Activated naive CD4-positive, alpha-beta T cell treated with Interleukin-2 at 50 U/mL for 16 hours (primary cell): ENCODE measurements at regions not wholly inside any gene's neighbourhood (a gene's known extent, or its start where the extent isn't known, plus 50 kb on each side); places are given as distances from the start of the nearest gene placed in this dataset.

Experiments used
- DNase-seq: peaks from one replicate; pipeline ENCODE4 v3.0.0-alpha.2; 2020

DNA sequence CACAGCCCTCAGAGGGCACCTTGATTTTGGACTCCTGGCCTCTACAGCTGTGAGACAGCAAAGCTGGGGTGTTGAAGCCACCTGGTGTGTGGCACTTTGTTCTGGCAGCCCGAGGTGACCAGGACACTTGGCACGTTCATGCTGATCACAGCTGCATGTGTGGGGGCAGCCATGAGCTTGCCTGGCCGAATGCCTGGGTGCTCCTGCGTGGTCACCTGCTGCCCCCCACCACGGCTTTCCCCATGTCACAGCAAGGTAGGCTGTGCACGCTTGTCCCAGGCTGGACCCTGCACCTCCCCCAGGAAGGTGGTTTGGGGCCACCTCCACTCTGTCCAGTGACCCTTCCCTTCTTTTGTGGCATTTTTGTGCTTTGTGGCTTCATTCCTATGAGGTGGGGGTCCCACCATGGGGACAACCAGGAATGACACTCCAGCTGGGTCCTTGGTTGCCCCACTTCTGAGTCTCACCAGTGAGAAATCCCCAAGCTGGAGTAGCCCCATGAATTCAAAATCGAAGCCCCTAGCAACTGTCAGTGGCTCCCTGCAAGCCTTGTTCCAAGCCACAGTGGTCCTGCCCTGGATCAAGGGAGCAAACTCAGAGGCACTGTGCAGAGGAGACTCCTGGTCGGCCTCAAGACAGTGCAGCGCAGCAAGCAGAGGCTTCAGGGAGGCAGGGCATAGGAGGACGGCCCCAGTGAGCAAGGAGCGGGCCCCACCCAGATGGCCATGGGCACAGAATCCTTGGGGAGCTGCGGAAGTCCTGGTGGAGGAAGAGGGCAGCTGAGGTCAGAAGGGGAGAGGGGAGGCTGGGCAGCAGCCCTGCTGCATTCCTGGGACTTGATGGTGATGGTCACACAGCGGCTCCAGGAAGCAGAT is 121.4 kb upstream of the HS6ST1 start:
- no peak for DNase-seq

DNA sequence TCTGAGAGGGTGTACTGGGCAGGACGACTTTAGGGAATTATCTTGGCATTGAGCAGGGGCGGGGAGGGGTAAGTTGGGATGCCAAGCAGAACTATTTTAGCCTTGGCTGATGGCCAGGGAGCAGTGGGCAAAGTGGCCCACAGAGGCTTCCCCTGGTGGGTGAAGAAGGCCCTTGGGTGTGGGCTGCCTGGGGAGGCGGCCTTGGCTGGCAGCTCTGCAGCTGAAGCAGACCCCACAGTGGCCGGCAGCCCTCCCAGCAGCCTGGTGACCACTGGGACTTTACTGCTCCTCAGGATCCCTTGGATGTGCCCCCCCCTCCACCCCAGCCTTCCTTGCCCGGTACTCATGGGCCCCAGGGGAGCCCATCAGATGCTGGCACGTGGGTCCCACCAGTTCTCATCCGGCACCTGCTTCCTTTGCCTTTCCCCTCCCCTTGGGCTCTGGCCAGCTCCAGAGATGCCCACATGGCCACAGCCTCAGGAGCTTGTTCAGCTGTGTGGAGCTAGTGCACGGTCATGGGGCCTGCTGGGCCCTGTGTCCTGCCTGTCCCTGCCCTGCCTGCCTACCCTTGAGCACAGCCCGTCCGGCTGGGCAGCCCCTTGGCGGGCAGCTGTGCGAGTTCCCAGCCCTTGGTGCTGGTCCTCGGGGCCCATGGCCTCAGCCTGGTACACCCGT is 122.1 kb upstream of the HS6ST1 start:
- no peak for DNase-seq

DNA sequence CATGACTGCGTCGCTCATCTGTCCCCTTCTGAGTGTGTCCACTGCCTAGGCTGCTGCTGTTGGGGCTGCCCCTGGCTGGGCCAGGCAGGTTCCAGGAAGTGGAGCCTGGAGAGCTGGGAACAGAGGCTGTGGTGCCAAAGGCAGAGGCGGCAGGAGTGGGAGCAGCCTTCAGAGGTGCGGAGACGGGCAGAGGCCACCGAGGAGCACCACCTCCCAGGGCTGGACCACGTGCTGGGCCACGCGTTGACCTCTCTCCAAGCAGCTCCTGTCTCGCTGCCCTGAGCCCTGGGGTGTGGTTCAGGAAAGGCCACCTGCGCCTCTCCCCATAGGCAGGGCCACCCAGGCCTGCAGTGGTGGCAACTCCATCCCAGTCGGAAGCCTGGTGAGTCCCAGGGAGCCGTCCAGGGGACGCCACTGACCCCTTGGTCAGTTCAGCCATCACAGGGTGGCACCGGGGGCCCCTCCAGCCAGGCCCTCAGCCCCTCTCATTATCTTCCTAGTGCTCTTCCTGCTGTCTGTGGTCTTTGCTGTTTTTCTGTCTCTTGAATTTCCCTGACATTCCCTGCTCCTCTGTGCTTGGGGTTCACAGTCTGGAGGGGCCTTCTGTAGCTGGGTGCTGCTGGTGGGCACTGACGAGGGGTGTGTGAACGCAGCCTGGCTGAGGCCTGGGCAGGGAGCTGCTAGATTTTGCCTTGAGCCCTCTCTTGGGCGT is 122.8 kb upstream of the HS6ST1 start:
- DNase-seq, result no peak

DNA sequence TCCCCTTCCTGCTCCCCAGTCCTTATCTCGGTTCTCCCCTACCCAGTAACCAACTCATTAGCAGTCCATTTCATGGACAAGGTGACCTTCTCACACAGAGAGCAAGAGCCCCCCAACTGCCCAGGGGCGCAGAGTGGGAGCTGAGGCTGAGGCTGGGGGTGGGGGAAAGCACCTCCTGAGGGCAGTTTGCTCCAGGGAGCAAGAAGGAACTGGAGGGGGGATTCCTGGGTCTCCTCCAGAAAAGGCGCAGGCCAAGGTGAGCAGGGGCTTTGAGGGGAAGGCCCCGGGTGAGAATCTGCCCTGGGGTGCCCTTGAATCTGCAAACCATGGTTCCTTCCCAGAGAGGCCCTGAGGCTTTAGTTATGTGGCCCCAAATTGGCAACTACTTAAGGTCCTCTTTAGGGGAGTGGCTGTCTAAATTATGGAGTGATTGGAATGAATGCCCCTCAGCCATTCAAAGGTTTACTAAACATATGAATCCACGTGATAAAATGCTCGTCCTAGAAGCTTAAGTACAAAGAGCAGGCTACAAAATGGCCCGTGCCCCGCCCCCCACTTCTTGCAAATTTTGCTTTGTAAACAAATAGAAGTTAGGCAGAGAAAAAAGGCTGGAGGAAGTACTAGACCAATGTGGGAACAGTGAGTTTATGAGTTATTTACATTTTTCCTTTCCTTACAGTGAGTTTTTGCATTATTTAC is 123.5 kb upstream of the HS6ST1 start:
- DNase-seq, result no peak

DNA sequence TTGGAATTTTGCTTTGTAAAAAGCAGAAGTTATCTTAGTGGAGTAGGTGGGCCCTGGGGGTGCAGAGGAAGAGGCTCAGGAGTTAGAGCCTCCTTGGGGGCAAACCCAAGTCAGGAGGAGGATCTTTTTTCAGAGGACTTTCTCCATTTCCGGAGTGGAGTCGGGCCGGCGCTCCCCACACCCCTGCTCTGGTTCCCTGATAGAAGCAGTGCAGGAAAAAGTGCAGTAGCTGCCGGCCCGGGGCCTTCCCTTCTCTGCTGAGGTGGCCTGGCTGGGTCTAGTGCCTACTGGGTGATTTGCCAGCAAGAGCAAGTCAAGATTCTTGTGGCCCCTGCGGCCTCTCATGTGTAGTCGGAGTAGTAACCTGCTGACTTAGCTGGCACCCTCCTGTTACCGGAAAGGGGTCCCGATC is 124.2 kb upstream of the HS6ST1 start:
- no peak for DNase-seq

DNA sequence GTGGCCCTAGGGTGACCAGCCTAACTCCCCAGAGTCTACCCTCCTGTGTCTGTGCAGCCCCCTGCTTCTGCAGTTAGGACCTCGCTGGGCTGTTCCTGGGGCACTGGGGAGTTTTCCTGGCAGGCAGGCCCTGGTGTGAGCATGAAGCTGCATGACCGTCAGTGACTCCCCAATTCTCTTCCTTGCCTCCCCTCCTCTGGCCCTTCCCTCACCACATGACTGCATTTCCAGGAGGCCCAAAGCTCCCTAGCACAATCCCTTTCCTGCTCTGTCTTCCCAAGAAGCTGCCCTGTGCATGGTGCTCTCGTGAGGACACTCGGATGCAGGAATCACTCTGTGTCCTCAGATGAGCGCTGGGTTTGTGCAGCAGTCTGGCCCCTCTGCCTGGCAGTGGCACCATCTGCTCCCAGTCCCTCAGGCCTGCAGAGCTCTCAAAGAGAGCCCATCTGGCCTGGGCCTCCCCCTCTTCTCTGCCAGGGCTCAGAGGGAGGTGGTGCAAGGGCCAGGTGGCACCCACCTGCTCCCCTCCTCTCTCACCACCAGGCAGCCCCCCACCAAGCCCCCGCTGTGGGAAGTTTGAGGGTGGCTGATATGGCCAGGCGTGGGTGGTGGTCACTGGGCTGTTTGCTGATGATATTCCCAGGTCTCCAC is 125.6 kb upstream of the HS6ST1 start:
- no peak for DNase-seq

DNA sequence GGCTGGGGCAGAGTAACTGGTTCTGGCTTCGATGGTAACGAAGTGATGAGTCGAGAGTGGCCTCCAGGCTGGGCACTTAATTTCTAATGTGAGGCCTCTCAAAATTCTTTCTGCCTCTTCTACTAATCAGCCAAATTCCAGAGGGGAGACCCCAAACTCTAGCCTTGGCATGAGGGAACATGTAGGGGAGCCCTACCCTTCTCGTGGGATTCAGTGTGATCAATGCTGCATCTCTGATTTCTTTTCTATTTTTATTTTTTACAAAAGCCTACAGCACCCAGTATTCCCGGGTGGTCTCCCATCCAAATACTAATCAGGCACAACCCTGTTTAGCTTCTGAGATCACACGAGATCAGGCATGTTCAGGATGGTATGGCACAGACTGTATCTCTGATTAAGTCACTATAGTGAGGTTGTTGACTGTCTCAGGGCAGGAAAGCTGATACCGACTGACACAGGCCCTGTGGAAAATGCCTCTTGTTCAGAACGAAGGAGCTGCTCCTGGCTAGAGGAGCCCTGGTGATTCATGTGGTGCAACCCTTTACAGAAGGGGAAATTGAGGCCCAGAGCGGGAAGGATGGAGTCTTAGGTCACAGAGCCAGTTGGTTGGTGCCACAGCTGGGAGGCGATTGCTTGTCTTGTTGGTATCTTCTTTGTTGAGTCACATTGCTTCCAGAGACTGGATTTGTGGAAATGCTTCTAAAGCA is 126.3 kb upstream of the HS6ST1 start:
- no peak for DNase-seq

DNA sequence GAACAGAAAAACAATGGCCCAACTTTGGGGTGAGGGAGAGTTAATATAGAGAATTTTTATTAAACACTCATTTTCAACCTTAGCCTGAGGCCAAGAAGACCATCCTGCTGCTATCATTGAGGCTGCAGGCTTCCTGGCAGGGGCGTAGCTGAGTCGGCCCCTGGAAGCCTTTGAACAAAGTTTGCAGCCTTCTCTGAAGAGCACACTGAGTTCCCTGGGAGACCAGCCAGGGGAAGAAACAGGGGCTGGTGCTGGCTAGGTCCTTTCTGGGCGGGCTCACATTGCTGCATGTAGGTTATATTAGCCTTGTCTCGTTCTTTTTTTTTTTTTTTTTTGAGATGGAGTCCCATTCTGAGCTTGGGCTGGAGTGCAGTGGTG is 126.8 kb upstream of the HS6ST1 start:
- no peak for DNase-seq

DNA sequence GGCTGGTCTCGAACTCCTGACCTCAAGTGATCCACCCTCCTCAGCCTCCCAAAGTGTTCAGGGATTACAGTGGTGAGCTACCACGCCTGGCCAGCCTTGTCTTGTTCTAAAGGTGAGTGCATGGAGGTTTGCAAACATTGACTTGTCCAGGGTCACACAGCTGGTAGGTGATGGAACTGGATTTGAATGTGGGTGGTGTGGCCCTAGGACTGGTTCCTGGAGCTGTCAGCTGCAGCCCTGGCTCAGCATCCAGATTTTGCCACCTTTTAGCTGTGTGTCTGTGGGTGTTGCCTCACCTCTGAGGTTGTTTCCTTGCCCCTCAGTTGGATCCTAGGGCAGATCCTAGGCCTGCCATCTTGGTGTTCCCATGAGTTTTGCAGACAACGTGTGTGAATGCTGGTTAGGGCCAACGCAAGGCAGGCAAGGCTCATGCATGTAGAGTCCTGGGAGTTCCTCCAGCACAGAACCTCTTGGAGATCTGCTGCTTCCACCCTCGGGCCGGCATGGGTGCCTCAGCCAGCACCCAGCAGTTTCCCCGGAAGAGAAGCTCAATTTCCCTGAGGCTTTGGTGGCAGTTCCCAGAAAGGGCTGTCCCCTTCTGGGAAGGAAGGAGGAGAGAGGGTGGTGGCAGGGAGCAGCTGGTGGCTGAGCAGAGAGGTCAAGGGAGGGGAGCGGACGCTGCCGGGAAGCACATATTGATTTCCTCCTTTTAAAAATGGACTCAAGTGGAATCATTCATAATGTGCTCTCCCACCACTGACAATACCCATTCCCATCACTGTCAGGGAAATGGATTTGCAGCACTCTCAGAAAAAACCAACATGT is 127.6 kb upstream of the HS6ST1 start:
- no peak for DNase-seq

DNA sequence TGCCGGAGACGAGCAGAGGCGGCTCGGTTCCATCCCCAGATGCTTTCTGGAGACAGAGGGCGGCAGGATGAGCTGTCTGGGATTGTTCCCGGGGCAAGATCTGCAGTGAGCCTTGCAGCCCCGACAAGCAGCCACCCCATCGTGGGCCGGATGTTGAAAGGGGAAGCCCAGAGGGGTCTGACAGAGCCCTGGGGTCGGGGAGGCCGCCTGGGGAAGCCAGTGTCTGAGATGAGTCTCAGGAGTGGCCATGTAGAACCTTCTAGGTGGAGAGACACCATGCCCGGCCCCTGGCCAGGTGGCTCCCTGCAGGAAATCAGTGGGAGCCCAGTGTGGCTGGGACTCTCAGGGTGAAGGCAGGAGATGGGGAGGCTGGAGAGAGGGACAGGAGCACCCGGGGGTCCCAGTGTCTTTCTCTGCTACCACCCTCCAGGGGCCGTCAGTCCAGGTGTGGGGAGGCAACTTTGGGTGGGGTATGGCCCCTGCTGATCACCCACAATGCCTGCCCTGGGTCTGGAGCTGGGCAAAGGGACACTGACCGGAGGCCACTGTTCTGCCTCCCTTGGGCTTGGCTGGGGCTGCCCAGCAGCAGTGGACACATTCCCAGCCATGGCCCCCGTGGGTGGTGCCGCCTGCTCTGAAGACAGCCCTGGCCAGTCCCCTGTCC is 128.3 kb upstream of the HS6ST1 start:
- no peak for DNase-seq

DNA sequence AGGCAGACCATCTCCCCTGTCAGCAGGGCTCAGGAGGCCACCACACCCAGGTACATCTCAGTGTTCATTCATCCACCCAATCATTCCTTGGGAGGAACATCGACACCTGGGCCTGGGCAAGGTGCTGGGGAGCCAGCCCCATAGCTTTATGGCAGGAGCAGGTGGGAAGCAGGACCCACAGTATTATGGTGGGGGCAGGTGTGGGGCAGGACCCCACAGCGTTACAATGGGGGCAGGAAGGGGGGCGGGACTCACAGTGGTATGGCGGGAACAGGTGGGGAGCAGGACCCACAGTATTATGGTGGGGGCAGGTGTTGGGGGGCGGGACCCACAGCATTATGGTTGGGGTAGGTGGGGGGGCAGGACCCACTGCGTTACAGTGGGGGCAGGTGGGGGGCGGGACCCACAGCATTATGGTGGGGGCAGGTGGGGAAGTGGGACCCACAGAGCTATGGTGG is 128.9 kb upstream of the HS6ST1 start:
- no peak for DNase-seq

DNA sequence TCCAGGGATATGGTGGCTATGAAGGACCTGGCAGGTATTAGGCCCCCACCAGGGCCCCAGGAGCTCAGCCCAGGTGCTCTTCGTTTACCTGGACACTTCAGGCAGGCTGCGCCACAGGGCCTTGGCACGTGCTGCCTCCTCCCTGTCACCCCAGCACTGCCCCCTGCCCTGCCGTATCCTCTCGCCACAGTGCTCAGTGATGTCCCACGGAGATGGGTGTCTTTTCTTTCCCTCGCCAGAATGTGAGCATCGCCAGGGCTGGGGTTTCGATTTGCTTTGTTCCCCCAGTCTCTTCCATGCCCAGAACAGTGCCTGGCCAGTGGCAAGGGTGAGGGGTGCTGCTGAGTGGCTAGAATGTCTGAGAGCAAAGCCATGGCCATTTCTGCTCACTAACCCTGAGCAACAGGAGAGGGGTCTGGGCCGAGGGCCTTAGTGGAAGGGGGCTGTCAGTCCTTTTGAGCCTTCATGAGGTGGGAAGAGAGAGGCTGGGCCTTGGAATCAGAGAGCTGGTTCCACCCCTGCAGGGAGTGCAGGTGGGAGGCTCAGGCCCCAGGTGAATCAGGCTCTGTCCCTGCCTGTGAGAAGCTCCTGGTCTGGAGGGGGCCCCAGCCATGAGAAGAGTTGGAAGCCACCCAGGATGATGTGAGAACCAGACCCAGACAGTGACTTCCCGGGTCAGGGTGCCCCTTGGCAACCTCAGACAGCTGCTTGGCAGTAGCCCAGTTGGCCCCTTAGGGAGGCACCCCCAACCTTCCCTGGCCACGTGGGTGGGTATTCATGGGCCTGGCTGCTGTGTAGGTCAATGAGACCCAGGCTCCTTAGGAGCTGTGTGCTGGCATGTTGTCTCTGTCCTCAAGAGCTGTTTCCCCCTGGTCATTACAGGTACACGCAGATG is 129.9 kb upstream of the HS6ST1 start:
- DNase-seq, result no peak

DNA sequence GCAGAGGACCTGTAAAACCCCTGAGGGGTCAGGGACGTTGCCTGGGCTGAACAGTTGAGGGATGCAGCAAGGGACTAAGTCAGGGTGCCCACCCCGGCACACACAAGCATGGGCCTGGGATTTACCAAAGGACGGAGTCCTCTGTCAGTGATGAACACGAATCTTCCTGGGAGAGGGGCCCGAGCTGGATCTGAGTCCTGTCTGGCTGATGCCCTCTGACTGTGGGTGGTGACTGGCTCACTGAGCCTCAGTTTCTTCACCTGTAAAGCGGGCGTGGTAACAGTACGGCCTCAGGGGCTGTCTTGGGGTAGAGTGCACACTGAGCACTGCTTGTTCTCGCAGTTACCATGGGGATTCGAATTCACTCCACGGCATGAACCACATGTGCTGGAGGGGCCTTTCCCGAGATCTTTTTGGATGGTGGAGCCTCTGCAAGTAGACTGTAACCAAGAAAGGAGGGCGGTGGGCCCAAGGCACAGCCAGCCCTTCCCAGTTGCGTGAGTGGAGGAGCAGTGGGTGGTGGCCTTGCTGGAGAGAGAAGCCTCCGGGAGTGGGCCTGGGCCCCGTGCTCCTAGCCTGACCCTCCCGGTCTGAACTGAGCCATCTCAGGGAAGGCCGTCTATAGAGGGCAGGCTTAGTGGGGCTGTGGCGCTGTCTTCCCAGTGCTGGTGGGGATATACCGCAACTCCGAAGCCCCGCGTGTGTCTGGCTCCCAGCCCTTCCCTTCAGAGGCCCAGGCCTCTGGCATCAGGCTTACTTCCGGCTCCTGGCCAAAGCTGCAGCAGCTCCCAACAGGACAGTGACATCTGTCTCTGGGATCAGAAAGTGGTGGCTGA is 130.8 kb upstream of the HS6ST1 start:
- no peak for DNase-seq

DNA sequence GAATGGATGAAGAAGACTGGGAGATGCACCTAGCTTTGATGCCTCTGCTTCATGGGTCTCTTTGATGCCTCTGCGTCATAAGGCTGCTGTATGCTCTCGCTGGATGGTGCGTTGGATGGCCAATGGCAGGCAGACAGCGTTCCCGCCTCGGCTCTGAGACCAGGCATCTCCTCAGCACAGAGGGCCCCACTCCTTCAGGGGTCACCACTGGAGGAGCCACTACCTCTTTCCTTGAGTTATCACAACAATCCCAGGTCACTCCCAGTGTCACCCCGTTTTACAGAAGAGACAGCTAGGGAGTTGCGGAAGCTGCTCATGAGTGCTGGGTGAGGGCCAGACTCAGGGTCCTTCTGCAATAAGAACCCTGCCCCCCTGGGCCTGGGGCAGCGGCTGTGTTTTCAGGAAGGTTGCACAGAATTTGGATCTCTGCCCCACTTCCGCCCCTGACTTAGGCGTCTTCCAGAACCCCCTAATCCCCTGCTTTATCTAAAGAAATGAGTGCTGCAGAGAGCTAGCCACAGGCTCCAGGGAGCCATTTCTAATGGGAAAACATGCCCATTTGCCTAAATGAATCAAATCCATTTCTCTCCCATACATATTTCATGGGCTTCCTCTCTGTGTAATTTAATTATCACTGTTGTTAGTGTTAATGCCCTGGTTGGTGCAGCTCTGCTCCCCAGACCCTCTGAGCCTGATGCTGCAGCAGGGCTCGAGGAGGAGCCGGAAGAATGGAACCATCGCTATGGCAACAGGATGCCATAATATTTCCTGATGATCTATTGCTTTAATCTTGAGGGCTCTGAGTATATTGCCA is 131.8 kb upstream of the HS6ST1 start:
- DNase-seq, result no peak

DNA sequence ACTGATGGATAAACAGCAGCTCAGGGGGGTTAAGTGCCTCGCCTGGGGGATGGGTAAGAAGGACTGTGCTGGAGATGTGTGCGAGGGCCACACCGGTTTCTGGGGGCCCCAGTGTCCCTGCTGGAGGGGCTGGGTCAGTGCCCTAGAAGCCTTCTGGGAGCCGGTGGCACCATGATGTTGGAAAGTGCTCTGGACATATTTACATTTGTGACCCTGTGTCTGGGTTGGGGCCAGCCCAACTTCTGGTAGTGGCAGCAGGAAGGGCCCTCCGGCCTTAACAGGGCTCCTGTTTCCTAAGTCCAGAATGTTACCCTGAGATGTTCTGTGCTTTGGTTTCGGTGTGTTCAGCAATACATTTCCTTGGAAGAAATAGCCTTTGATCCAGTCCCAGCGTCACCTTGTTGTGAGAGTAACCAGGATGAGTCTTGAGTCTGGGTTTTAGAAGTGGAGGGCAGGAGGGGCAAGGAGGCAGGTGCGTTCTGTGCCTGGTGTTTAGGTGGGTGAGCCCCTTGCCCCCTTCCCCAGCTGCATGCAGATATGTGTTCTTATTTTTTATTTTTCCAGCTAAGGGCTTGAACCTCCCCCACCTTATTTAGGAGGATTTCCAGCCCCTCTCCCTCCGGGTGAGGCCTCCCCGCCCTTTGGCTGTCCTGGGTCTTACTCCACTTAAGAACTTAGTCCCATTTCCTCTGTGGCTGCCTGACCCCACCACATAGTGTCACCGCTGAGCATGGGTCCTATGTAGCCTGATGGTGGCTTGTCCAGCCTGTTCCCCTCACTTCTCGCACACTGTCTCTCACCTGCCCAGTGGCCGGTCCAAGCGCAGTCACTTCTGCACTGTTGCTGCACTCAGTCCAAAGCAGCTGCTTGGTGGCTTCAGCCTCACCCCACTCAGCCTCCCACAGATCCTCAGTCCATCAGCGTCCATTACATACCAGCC is 132.7 kb upstream of the HS6ST1 start:
- DNase-seq, result no peak

DNA sequence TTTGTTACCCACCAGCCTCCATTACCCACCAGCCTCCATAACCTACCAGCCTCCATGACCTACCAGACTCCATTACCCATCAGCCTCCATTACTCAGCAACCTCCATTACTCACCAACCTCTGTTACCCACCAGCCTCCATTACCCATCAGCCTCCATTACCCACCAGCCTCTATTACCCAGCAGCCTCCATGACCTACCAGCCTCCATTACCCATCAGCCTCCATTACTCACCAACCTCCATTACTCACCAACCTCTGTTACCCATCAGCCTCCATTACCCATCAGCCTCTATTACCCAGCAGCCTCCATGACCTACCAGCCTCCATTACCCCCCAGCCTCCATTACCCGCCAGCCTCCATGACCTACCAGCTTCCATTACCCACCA is 133.3 kb upstream of the HS6ST1 start:
- DNase-seq, result no peak
